HEK293 (cell line): ENCODE measurements at regions not wholly inside any gene's neighbourhood (a gene's known extent, or its start where the extent isn't known, plus 50 kb on each side); places are given as distances from the start of the nearest gene placed in this dataset.

Experiments used
- CTCF ChIP-seq: fragments of 450-650 bp; formaldehyde crosslinking; IDR thresholded peaks from 2 replicates; pipeline ENCODE4 v1.5.1; 2016; ENCODE audit warnings: missing biosample characterization, missing genetic modification characterization
- EGR2 ChIP-seq: fragments of 450-650 bp; formaldehyde crosslinking; IDR thresholded peaks from 2 replicates; pipeline ENCODE4 v1.5.1; 2016; ENCODE audit warnings: low read depth, missing biosample characterization, missing genetic modification characterization
- KLF7 ChIP-seq: fragments of 450-650 bp; formaldehyde crosslinking; IDR thresholded peaks from 2 replicates; pipeline ENCODE4 v1.5.1; 2016; ENCODE audit warnings: missing biosample characterization, missing genetic modification characterization, borderline replicate concordance
- ZBTB1 ChIP-seq: fragments of 450-650 bp; formaldehyde crosslinking; IDR thresholded peaks from 2 replicates; pipeline ENCODE4 v1.5.1; 2016; ENCODE audit warnings: missing biosample characterization, missing genetic modification characterization
- ZBTB48 ChIP-seq: fragments of 450-650 bp; formaldehyde crosslinking; IDR thresholded peaks from 2 replicates; pipeline ENCODE4 v1.5.1; 2016; ENCODE audit warnings: missing biosample characterization, missing genetic modification characterization
- ZBTB8A ChIP-seq: fragments of 450-650 bp; formaldehyde crosslinking; IDR thresholded peaks from 2 replicates; pipeline ENCODE4 v1.5.1; 2016; ENCODE audit warnings: missing biosample characterization, missing genetic modification characterization
- ZNF132 ChIP-seq: fragments of 450-650 bp; formaldehyde crosslinking; IDR thresholded peaks from 2 replicates; pipeline ENCODE4 v1.5.1; 2017; ENCODE audit warnings: missing biosample characterization, missing genetic modification characterization, borderline replicate concordance
- ZNF146 ChIP-seq: fragments of 450-650 bp; formaldehyde crosslinking; IDR thresholded peaks from 2 replicates; pipeline ENCODE4 v1.5.1; 2016; ENCODE audit warnings: missing biosample characterization, missing genetic modification characterization
- ZNF274 ChIP-seq, 2 experiments: fragments of 200-500 bp in 1 of 2; fragments of 450-650 bp in 1 of 2; sonication (Bioruptor generic) in 1 of 2; formaldehyde crosslinking in 1 of 2; IDR thresholded peaks; 2 replicates each; pipeline versions ENCODE4 v1.5.1 to v1.6.1; 2014 to 2016; ENCODE audit warnings: borderline replicate concordance in 1 of 2, inconsistent platforms in 1 of 2, low read length in 1 of 2, missing biosample characterization in 1 of 2, missing genetic modification characterization in 1 of 2
- ZNF768 ChIP-seq: fragments of 450-650 bp; formaldehyde crosslinking; IDR thresholded peaks from 2 replicates; pipeline ENCODE4 v1.5.1; 2018; ENCODE audit warnings: missing biosample characterization, mild to moderate bottlenecking, missing genetic modification characterization
- TF ChIP-seq, protein P1 (sequence below): fragments of 450-650 bp; formaldehyde crosslinking; IDR thresholded peaks from 2 replicates; pipeline ENCODE4 v1.5.1; 2016; ENCODE audit warnings: missing biosample characterization, missing genetic modification characterization
- TF ChIP-seq, protein P2 (sequence below): fragments of 450-650 bp; formaldehyde crosslinking; IDR thresholded peaks from 2 replicates; pipeline ENCODE4 v1.5.1; 2016; ENCODE audit warnings: missing biosample characterization, missing genetic modification characterization

- no peak for TF ChIP-seq EGR2 (tag by site-specific recombination)
- TF ChIP-seq ZNF274 (IDR thresholded peaks at IDR 0.05; ENCODE audit: low read length): no peak
- no peak for TF ChIP-seq ZNF274 (tag by site-specific recombination; IDR thresholded peaks at IDR 0.05; ENCODE audit: borderline replicate concordance)
- TF ChIP-seq ZNF132 (tag by site-specific recombination): no peak
- TF ChIP-seq ZBTB1 (tag by site-specific recombination): 0 out of 2 replicates have a peak, but pooled peaks have one; percentile 39
- no peak for TF ChIP-seq KLF7 (tag by site-specific recombination)
- TF ChIP-seq, protein P1, sequence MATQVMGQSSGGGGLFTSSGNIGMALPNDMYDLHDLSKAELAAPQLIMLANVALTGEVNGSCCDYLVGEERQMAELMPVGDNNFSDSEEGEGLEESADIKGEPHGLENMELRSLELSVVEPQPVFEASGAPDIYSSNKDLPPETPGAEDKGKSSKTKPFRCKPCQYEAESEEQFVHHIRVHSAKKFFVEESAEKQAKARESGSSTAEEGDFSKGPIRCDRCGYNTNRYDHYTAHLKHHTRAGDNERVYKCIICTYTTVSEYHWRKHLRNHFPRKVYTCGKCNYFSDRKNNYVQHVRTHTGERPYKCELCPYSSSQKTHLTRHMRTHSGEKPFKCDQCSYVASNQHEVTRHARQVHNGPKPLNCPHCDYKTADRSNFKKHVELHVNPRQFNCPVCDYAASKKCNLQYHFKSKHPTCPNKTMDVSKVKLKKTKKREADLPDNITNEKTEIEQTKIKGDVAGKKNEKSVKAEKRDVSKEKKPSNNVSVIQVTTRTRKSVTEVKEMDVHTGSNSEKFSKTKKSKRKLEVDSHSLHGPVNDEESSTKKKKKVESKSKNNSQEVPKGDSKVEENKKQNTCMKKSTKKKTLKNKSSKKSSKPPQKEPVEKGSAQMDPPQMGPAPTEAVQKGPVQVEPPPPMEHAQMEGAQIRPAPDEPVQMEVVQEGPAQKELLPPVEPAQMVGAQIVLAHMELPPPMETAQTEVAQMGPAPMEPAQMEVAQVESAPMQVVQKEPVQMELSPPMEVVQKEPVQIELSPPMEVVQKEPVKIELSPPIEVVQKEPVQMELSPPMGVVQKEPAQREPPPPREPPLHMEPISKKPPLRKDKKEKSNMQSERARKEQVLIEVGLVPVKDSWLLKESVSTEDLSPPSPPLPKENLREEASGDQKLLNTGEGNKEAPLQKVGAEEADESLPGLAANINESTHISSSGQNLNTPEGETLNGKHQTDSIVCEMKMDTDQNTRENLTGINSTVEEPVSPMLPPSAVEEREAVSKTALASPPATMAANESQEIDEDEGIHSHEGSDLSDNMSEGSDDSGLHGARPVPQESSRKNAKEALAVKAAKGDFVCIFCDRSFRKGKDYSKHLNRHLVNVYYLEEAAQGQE (tag by site-specific recombination): no peak
- TF ChIP-seq ZBTB48 (tag by site-specific recombination): no peak
- TF ChIP-seq ZNF768: no peak
- TF ChIP-seq CTCF (tag by site-specific recombination): no peak
- TF ChIP-seq, protein P2, sequence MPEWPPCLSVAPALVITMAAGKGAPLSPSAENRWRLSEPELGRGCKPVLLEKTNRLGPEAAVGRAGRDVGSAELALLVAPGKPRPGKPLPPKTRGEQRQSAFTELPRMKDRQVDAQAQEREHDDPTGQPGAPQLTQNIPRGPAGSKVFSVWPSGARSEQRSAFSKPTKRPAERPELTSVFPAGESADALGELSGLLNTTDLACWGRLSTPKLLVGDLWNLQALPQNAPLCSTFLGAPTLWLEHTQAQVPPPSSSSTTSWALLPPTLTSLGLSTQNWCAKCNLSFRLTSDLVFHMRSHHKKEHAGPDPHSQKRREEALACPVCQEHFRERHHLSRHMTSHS (tag by site-specific recombination): no peak
- no peak for TF ChIP-seq ZNF146 (tag by site-specific recombination)
- TF ChIP-seq ZBTB8A (tag by site-specific recombination): 0 out of 2 replicates have a peak, but pooled peaks have one; percentile 17
Measured at GRCh38 chr7:19519443-19520021, 189.3 kb downstream of the POLR1F start.
